HUES48 (cell line): ENCODE measurements at regions not wholly inside any gene's neighbourhood (a gene's known extent, or its start where the extent isn't known, plus 50 kb on each side); places are given as distances from the start of the nearest gene placed in this dataset.
A peak's percentile ranks its signal among the peaks of the same experiment; 100 is the strongest.
"Not testable (repeated sequence)": the region's sequence is repeated elsewhere in the genome, so short reads cannot be mapped to it uniquely, and the experiment has no call there.

ENCODE experiments used
- H3K27ac ChIP-seq: one replicate; pipeline ENCODE4 v1.7.0; 2013; ENCODE audit warnings: low read depth, low read length, inconsistent platforms
- H3K27me3 ChIP-seq: 2 replicates; pipeline ENCODE4 v1.6.1; 2013; ENCODE audit warnings: mild to moderate bottlenecking, low read length; ENCODE audit not compliant: control insufficient read depth, insufficient read depth
- H3K36me3 ChIP-seq: 2 replicates; pipeline ENCODE4 v1.6.1; 2013; ENCODE audit warnings: low read length; ENCODE audit not compliant: control insufficient read depth, insufficient read depth
- H3K4me1 ChIP-seq: 2 replicates; pipeline ENCODE4 v1.6.1; 2013; ENCODE audit warnings: mild to moderate bottlenecking, low read length; ENCODE audit not compliant: control insufficient read depth, insufficient read depth
- H3K4me3 ChIP-seq: 2 replicates; pipeline ENCODE4 v1.5.1; 2013; ENCODE audit warnings: mild to moderate bottlenecking, low read depth, low read length
- H3K9ac ChIP-seq: 2 replicates; pipeline ENCODE4 v1.6.1; 2013; ENCODE audit warnings: mild to moderate bottlenecking, low read depth, low read length, moderate library complexity
- H3K9me3 ChIP-seq: 2 replicates; pipeline ENCODE4 v1.6.1; 2013; ENCODE audit warnings: low read length; ENCODE audit not compliant: control insufficient read depth, insufficient read depth

DNA sequence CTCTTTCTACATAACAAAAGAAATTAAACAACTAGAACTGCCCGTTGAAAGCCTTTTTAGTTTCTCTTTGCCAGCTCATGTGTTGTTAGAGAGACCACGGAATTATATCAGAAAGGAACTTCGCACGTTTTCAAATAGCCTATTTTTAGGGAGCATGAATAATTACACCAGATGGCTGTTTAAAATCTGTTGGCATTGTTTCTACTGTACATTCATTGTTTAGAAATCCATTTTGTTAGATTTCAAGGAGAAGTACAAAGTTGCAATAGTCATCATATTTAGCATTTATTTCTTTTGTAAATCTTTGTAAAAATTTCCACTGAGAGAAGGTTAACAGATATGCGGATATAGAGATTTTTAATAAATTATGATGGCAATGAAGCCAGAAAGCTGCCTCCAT, 403.0 kb upstream of the HS3ST1 start:
- no peaks in the 10 kb centered on the region for H3K9me3 ChIP-seq
- H3K27ac ChIP-seq: no peak overlapping the region

DNA sequence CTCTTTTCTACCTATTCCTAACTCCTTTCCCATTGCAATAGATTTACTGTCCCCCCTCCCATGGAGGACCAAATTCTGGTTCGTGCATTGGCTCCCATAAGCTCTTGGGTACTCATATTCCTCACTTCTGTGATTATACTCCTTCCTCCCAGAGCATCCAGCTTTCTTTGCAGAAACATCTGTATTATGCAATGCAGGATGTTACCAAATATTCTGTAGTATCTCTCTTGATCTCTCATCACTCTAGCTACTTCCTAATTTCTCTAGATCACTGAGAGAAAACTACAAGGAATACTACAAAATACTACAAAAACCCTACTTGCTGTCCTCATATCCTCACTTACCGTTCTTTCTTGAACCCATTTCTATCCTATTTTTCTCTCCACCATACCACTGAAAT, 395.9 kb upstream of the HS3ST1 start:
- no peaks in the 10 kb centered on the region for H3K36me3 ChIP-seq
- no peak overlapping the region for H3K27ac ChIP-seq
- H3K27me3 ChIP-seq: no peaks in the 10 kb centered on the region
- no peaks in the 10 kb centered on the region for H3K9me3 ChIP-seq
- H3K4me3 ChIP-seq: no peak overlapping the region
- H3K9ac ChIP-seq: no peak overlapping the region
- peaks cover 28% of the 10 kb centered on the region for H3K4me1 ChIP-seq

More for the DNA sequence above, 403.0 kb upstream of the HS3ST1 start:
- H3K9ac ChIP-seq: no peak overlapping the region
- H3K27me3 ChIP-seq: no peaks in the 10 kb centered on the region
- H3K36me3 ChIP-seq: no peaks in the 10 kb centered on the region
- peaks cover 11% of the 10 kb centered on the region; the same call in 1 of the 2 replicates for H3K4me1 ChIP-seq
- H3K4me3 ChIP-seq: no peak overlapping the region

DNA sequence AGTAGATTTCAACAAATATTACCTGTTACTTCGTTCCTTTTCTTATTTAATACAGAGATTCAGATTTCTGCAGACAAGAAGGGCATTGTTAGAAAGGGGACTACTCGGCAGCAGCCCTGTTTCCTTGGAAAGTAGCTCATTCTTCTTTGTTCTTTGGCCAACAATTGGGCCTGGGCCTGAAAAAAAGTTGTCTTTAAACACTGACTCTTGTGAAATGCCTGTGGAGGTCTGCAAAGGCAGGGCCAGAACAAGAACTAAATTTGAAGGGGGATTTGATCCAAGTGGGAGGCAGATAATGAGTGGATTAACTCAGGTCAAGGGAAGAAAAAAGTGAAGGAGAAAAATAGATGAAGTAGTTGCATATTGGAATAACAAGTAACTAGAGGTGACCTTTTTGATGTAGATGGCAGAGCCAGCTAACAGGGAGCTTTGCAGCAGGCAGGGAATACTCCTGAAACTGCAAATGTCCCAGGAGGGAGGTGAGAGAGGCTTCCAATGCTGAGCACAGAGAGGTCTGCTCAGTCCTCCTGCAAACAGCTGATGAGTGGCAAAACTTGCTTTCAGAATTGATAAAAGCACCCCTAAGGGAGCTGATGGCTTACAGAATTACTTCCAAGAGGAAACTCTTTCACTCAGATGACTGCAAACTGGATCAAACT, 393.2 kb upstream of the HS3ST1 start:
- H3K27me3 ChIP-seq: no peaks in the 10 kb centered on the region
- 0 out of 2 replicates have a peak overlapping the region, but pooled peaks have one; percentile 9 for H3K4me3 ChIP-seq

DNA sequence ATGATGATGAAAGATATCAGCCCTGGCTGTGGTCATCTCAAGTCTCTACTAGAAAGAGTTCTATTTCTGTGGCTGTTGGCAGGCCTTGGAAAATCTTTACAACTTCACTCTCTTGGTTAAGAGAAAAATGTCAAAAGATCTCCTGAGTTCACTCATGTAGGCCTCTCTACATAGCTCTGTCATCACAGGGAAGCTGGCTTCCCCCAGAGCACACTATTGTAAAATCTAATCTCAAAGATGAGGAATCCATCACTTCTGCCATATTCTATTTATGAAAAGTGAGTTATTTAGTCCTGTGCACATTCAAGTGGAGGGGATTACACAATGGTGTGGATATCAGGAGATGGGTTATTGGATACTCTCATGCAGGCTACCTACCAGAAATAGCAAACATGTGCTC, 388.4 kb upstream of the HS3ST1 start:
- no peaks in the 10 kb centered on the region for H3K36me3 ChIP-seq
- no peaks in the 10 kb centered on the region for H3K27me3 ChIP-seq
- no peak overlapping the region for H3K4me3 ChIP-seq
- H3K9ac ChIP-seq: no peak overlapping the region
- peaks cover 18% of the 10 kb centered on the region for H3K4me1 ChIP-seq
- H3K27ac ChIP-seq: no peak overlapping the region
- H3K9me3 ChIP-seq: no peaks in the 10 kb centered on the region

More for the DNA sequence above, 393.2 kb upstream of the HS3ST1 start:
- peaks cover 28% of the 10 kb centered on the region for H3K4me1 ChIP-seq
- H3K36me3 ChIP-seq: no peaks in the 10 kb centered on the region
- H3K27ac ChIP-seq: peak overlapping the region; percentile 62
- no peaks in the 10 kb centered on the region for H3K9me3 ChIP-seq
- no peak overlapping the region for H3K9ac ChIP-seq

DNA sequence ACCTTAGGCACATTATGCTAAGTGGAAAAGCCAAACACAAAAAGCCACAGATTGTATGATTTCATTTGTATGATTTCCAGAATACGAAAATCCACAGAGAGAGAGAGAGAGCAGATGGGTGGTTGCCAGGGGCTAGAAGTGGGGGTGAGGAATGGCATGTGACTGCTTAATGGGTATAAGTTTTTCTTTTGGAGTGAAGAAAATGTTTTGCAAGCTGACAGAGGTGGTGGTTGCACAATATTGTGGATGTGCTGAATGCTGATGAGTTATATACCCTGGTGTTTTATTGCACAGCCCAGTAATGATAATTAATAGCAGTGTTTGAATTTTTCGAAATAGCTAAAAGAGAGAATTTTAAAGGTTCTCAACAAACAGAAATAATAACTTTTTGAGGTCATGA, 386.1 kb upstream of the HS3ST1 start:
- H3K9me3 ChIP-seq: no peaks in the 10 kb centered on the region
- no peak overlapping the region for H3K27ac ChIP-seq
- H3K9ac ChIP-seq: no peak overlapping the region
- H3K4me1 ChIP-seq: peaks cover 5% of the 10 kb centered on the region; the same call in 1 of the 2 replicates
- no peaks in the 10 kb centered on the region for H3K27me3 ChIP-seq
- H3K36me3 ChIP-seq: no peaks in the 10 kb centered on the region
- H3K4me3 ChIP-seq: no peak overlapping the region

DNA sequence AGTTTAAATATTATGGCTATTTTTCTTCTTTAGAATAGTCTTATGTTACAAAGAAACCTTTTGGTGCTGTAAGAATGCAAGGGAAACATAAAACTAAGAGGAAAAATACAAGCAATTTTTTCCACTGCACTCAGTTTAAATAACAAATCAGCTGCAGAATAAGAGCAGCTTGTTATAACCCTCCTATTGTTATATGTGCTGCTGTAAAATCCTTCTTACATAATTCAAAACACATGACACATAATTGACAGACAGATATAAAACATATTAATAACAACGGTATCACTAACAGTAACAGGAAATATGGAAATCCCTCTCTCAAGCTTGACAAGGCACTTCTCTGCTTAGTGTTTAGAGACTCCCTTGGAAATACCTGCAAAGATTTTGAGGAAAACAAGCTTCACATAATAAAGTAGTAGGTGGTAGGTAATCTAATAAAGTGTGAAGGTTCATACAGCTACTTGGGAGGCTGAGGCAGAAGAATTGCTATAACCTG, 385.3 kb upstream of the HS3ST1 start:
- Histone ChIP-seq H3K9me3 (no peaks in the 10 kb centered on the region), H3K4me1 (peaks cover 5% of the 10 kb centered on the region; the same call in 1 of the 2 replicates), H3K27ac (no peak overlapping the region), H3K27me3 (no peaks in the 10 kb centered on the region), H3K36me3 (no peaks in the 10 kb centered on the region), H3K4me3 (no peak overlapping the region), H3K9ac (no peak overlapping the region)

DNA sequence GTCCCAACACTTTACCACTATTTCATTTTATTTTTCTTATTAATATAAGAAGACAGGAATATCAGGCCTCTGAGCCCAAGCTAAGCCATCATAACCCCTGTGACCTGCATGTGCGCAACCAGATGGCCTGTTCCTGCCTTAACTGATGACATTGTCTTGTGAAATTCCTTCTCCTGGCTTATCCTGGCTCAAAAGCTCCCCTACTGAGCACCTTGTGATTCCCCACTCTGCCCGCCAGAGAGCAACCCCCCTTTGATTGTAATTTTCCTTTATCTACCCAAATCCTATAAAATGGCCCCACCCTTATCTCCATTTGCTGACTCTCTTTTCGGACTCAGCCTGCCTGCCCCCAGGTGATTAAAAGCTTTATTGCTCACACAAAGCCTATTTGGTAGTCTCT, 382.8 kb upstream of the HS3ST1 start:
- not testable (repeated sequence) for H3K27ac ChIP-seq, H3K9ac ChIP-seq, H3K9me3 ChIP-seq, H3K36me3 ChIP-seq, H3K4me3 ChIP-seq, H3K4me1 ChIP-seq, H3K27me3 ChIP-seq

DNA sequence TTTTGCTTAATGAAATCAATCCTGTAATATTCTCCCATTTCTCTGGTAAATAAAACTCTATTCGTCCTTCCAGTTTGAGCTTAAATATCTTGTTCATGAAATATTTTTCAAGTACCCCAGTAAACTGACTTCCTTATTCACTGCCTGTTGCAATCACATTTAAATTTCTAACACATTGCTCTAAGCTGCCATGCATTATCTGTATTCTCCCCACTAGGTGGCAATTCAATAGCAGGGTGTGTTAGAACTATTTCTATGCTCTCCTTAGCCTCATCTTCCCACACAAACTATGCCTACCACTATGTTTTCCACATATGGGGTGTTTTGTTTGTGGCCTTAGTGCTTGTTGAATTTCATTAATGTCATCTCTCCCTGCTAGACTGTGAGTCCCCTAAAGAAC, 377.1 kb upstream of the HS3ST1 start:
- Histone ChIP-seq H3K27ac (peak overlapping the region; percentile 55), H3K9ac (no peak overlapping the region), H3K4me1 (no peaks in the 10 kb centered on the region)

DNA sequence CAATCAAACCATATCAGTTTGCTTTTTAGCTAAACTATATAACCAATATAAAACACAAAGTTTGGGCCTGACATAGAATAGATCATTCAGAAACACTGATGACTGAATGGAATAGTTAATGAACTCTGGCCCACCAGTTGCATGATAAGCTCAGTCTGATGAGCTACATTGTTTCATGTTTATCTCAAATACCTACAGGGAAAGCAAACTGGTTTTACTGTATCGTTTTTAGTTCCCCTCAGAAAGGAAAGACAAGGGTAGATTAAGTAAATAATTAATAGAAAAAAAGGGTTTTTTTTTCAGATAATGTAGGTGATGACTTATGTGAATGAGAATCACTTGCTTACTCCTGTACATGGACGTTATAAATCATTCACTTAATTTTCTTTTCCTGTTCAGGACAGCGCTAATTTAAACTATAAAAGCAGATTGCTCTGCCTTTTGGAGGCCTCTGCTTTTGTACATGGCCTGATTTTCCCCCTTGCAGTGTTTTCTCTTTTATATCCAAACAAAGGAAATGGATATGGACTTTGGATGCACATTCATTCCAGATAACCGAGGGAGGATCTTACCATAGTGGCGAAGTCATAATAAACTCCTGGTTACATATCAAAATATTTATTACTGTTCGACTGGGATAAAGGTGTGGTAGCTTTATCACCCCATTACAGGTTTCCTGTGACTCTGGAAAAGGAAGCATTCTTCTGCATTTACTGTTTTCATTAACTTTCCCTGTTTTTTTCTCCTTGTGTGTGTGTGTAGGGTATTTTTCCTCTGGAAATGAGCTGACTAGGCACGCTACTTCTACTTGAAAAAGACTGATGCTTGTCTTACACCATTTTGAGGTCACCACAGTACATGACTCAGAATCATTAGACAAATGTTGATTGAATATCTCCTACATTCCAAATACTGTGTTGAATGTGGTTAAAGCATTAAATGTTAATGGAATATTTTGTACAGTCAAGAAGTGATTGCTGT, 373.1 kb upstream of the HS3ST1 start:
- peaks cover 7% of the 10 kb centered on the region; the same call in 1 of the 2 replicates for H3K9me3 ChIP-seq
- no peak overlapping the region for H3K27ac ChIP-seq

More for the DNA sequence above, 377.1 kb upstream of the HS3ST1 start:
- no peaks in the 10 kb centered on the region for H3K27me3 ChIP-seq
- H3K4me3 ChIP-seq: no peak overlapping the region
- peaks cover 7% of the 10 kb centered on the region; the same call in 1 of the 2 replicates for H3K9me3 ChIP-seq
- H3K36me3 ChIP-seq: no peaks in the 10 kb centered on the region

DNA sequence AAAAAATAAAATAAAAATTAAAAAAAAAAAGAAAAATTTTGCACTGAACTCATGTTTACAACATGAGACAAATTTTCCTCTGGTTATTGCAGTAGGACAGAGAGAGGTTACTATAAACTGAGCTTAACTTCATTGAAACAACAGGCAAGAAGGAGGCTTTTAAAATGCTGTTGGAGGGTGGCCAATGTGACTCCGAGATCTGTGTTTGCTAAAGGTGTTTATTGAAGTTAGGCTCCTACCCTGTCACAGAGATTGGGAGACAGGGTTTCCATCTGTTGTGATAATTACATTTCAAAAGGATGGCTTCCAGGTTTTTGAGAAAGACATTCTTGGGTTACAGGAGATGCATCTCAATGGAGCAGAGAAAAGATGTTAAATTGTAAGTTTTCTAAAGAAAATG, 370.5 kb upstream of the HS3ST1 start:
- H3K9ac ChIP-seq: no peak overlapping the region
- H3K27ac ChIP-seq: no peak overlapping the region
- H3K4me3 ChIP-seq: no peak overlapping the region
- peaks cover 5% of the 10 kb centered on the region for H3K4me1 ChIP-seq
- H3K9me3 ChIP-seq: no peaks in the 10 kb centered on the region
- H3K36me3 ChIP-seq: no peaks in the 10 kb centered on the region
- H3K27me3 ChIP-seq: no peaks in the 10 kb centered on the region

More for the DNA sequence above, 373.1 kb upstream of the HS3ST1 start:
- Histone ChIP-seq H3K4me3 (no peak overlapping the region), H3K36me3 (no peaks in the 10 kb centered on the region), H3K27me3 (no peaks in the 10 kb centered on the region), H3K9ac (no peak overlapping the region), H3K4me1 (peaks cover 5% of the 10 kb centered on the region)

DNA sequence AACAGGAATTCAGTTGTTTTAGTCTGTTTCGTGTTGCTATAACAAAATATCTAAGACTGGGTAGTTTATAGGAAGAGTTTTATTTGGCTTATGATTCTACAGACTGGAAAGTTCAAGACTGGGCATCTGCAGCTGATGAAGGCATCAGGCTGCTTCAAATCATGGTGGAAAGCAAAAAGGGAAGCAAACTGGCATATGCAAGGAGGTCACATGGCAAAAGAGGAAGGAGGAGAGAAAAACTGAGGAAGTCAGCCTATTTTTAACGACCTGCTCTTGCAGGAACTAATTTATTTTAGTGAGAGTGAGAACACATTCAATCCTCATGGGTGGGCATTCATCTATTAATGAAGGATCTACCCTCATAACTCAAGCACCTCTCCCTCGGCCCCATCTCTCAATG, 363.1 kb upstream of the HS3ST1 start:
- Histone ChIP-seq H3K27ac (no peak overlapping the region), H3K4me3 (no peak overlapping the region), H3K4me1 (no peaks in the 10 kb centered on the region), H3K9ac (no peak overlapping the region), H3K36me3 (no peaks in the 10 kb centered on the region), H3K9me3 (peaks cover 6% of the 10 kb centered on the region; the same call in 1 of the 2 replicates), H3K27me3 (no peaks in the 10 kb centered on the region)
